Naive thymus-derived CD8-positive, alpha-beta T cell (primary cell): ENCODE measurements at regions not wholly inside any gene's neighbourhood (a gene's known extent, or its start where the extent isn't known, plus 50 kb on each side); places are given as distances from the start of the nearest gene placed in this dataset.

Experiments used
- ATAC-seq, 2 donors: fragments of 150-1000 bp; cut with Tn5 transposase in 1 of 2; sonication (Bioruptor Pico), chemical (Tn5 transposase) in 1 of 2; 1 replicate in 1 of 2; 2 replicates in 1 of 2; pipeline ENCODE4 v1.10.0; 2021; ENCODE audit warnings: mild to moderate bottlenecking in 2 of 2, moderate library complexity in 2 of 2
- POLR2A ChIA-PET: fragments of 350-600 bp; sonication (Branson Sonifier 250); formaldehyde crosslinking; loops from one replicate; lab custom pipeline; 2021; ENCODE audit warnings: antibody characterized with exemption; lab: Charles Lee
- DNase-seq, 10 donors: peaks; one replicate each; pipeline versions ENCODE4 v3.0.0 to v3.0.0-alpha.2; 2020 to 2022
- H3K27ac Mint-ChIP-seq, 10 donors: one replicate each; pipeline ENCODE4 v1.8.0; 2020 to 2022; ENCODE audit warnings: mild to moderate bottlenecking in 10 of 10, mixed read lengths in 10 of 10, moderate library complexity in 4 of 10, inconsistent platforms in 1 of 10
- H3K27me3 Mint-ChIP-seq, 5 donors: one replicate each; pipeline ENCODE4 v1.8.0; 2021 to 2022; ENCODE audit warnings: mixed read lengths in 5 of 5
- H3K36me3 Mint-ChIP-seq, 3 donors: one replicate each; pipeline ENCODE4 v1.8.0; 2020 to 2022; ENCODE audit warnings: mixed read lengths in 3 of 3, mild to moderate bottlenecking in 2 of 3, inconsistent platforms in 1 of 3
- H3K4me1 Mint-ChIP-seq, 4 donors: one replicate each; pipeline ENCODE4 v1.8.0; 2021 to 2022; ENCODE audit warnings: mixed read lengths in 4 of 4
- H3K4me3 Mint-ChIP-seq, 10 donors: one replicate each; pipeline ENCODE4 v1.8.0; 2020 to 2022; ENCODE audit warnings: mild to moderate bottlenecking in 10 of 10, mixed read lengths in 10 of 10, moderate library complexity in 6 of 10, inconsistent platforms in 1 of 10
- H3K9me3 Mint-ChIP-seq, 9 donors: one replicate each; pipeline ENCODE4 v1.8.0; 2020 to 2022; ENCODE audit warnings: mixed read lengths in 9 of 9, mild to moderate bottlenecking in 3 of 9, inconsistent platforms in 1 of 9, moderate library complexity in 1 of 9

DNA sequence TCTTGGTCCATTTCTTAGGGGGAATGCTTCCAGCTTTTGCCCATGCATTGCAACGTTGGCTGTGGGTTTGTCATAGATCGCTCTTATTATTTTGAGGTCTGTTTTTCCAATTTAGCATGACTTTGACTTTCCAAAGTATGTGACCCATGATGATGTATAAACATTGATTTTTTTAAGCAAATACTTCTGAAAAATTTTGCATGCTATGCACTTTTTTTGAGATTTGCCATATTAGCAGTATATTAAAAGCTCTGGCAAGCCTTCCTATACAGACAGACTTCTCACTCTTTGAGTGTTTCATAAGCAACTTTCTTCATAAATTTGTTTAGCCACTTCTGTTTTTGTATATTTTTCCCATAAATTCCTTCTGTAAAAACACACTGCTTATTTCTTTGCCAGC lies 746.4 kb upstream of the LCORL start:
- no peak for DNase-seq
- ATAC-seq, result no peak
- POLR2A ChIA-PET, result no interaction called here
- H3K27ac Mint-ChIP-seq, result no peak overlapping the region
- H3K4me1 Mint-ChIP-seq, result no peaks in the 10 kb centered on the region
- peaks cover 6 to 15% (median 10%) of the 10 kb centered on the region in 9 donors for H3K9me3 Mint-ChIP-seq
- H3K36me3 Mint-ChIP-seq, result no peaks in the 10 kb centered on the region
- H3K27me3 Mint-ChIP-seq, result peaks cover 0 to 4% (median 0%) of the 10 kb centered on the region in 5 donors
- H3K4me3 Mint-ChIP-seq, result no peak overlapping the region

DNA sequence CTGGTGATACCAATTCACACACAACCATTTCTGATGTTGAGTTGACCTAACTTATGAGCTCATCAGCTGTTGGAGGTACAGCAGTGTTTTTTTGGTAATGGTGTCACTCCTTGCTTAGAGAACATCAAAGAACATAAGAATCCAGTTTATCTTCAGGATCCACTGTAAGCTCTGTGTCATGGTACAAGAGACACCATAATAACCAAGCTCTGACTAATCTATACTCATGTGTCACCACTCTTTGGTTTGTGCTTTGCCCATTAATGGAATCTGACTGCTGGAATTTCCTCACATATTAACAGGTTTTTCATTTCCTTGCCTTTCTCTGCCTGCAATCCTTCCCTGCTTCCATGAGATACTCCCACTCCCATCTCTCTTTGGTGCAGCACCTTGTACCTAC lies 735.1 kb upstream of the LCORL start:
- no peaks in the 10 kb centered on the region for H3K27me3 Mint-ChIP-seq
- no peaks in the 10 kb centered on the region for H3K4me1 Mint-ChIP-seq
- POLR2A ChIA-PET, result no interaction called here

DNA sequence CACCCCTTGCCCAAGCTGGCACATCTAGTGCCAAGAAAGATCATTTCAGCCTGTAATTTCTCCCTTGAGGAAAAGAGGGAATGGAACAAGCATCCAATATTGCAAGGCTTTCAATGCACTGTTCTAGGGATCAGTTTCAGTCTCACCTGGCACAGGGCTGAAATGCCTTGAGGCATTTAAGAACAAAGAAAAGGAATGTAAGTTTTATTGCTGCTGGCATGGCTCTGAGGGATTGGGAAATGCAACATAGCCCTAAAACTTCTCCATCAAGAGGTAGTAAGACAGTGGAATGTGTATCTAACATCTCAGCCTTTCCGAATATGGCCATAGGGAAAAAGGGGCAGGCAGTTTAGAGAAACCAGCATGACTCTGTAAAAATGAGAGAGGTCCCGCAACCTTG lies 732.6 kb upstream of the LCORL start:
- Mint-ChIP-seq H3K27ac (no peak overlapping the region), H3K9me3 (peaks cover 0 to 24% (median 4%) of the 10 kb centered on the region in 9 donors), H3K27me3 (no peaks in the 10 kb centered on the region), H3K4me3 (no peak overlapping the region), H3K36me3 (no peaks in the 10 kb centered on the region), H3K4me1 (no peaks in the 10 kb centered on the region)
- DNase-seq, result no peak
- no peak for ATAC-seq
- POLR2A ChIA-PET, result no interaction called here

More for the DNA sequence above, 735.1 kb upstream of the LCORL start:
- H3K9me3 Mint-ChIP-seq, result peaks cover 0 to 23% (median 2%) of the 10 kb centered on the region in 9 donors
- H3K36me3 Mint-ChIP-seq, result no peaks in the 10 kb centered on the region
- no peak overlapping the region for H3K27ac Mint-ChIP-seq
- DNase-seq (no peak), ATAC-seq (no peak)
- H3K4me3 Mint-ChIP-seq, result no peak overlapping the region

DNA sequence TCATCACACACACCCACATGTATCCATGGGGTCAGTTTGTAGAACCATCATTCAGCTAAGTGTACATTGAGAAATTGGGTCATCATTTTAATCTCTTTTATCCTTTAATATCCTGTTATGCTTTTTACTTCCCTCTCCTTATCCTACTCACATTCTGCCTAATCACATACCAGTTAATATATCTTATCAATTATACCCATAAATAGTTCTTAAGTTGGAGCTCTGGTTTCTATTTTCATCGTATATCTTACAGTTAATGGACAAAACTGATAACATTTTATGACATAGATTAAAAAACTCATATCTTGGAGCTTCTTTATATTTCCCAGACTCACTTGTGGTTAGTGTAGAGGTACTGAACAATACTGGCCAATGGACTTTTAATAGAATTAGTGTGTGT lies 729.5 kb upstream of the LCORL start:
- Mint-ChIP-seq H3K4me3 (no peak overlapping the region), H3K4me1 (no peaks in the 10 kb centered on the region), H3K9me3 (peaks cover 2 to 20% (median 4%) of the 10 kb centered on the region in 9 donors), H3K27ac (no peak overlapping the region), H3K36me3 (no peaks in the 10 kb centered on the region), H3K27me3 (no peaks in the 10 kb centered on the region)
- DNase-seq (no peak), ATAC-seq (no peak)
- POLR2A ChIA-PET, result no interaction called here

DNA sequence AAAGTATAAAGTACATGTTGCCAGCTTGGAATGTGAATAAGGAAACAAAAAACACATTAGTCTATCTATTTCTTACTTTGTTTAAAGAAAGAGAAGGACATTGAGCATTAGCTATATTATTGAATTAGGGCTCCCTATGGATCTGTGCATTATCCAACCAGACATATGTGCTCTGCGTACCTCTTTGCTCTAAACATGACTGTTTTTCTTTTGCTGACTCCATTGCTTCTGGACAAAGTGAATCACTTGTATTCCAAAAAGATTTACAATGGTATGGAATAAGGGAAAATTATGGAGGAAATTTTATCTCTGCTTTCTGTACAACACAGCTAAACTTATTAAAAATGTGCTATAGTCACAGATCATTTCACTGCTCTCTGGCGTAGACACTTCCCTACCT lies 727.8 kb upstream of the LCORL start:
- Mint-ChIP-seq H3K27me3 (no peaks in the 10 kb centered on the region), H3K9me3 (peaks cover 2 to 23% (median 4%) of the 10 kb centered on the region in 9 donors)
- no peak for ATAC-seq

DNA sequence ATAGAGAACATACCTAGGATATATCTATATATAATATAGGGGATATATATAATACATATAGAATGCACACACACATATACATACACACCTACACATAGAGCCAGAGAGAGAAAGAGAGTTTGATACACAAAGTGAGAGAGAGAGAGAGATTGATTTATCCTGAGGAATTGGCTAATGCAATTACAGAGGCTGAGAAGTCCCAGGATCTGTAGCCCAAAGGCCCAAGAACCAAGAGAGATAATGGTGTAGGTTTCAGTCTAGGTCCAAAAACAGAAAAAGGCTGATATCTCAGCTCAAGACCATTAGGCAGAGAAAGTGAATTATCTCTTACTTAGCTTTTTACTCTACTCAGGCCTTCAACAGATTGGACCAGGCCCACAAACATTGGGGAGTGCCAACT lies 715.0 kb upstream of the LCORL start:
- no peak for DNase-seq
- Mint-ChIP-seq H3K9me3 (peaks cover 0 to 2% (median 0%) of the 10 kb centered on the region in 9 donors), H3K27me3 (peaks cover 0 to 3% (median 0%) of the 10 kb centered on the region in 5 donors), H3K4me3 (no peak overlapping the region), H3K36me3 (no peaks in the 10 kb centered on the region), H3K27ac (no peak overlapping the region), H3K4me1 (no peaks in the 10 kb centered on the region)
- ATAC-seq, result no peak
- POLR2A ChIA-PET, result no interaction called here

More for the DNA sequence above, 727.8 kb upstream of the LCORL start:
- POLR2A ChIA-PET, result no interaction called here
- no peaks in the 10 kb centered on the region for H3K4me1 Mint-ChIP-seq
- no peak for DNase-seq
- H3K27ac Mint-ChIP-seq, result no peak overlapping the region
- H3K4me3 Mint-ChIP-seq, result no peak overlapping the region
- no peaks in the 10 kb centered on the region for H3K36me3 Mint-ChIP-seq

DNA sequence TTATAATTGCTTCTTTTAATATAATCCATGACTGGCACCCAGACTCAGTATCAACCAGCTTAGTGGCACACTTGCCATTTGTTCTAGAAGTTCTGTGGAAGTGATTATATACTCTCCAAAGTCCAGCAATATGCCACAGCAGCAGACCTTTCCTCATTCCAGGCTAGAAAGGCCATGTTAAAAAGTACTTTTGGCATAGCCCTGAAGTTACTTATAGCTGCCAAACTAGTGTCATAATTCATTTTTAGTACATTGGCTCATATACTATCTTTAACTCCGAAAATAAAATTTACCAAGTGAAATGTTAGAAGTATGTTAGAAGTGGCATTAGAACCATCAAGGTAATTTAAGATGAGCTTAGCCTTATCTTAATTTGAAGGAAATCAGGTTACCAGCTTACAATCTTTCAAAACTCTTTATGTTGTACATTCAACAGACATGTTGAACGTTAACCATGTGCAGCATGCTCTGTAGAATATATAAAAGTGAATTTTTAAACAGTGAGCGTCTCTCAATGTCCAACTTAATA lies 714.2 kb upstream of the LCORL start:
- POLR2A ChIA-PET, result no interaction called here
- no peak overlapping the region for H3K4me3 Mint-ChIP-seq
- H3K27ac Mint-ChIP-seq, result no peak overlapping the region
- H3K4me1 Mint-ChIP-seq, result no peaks in the 10 kb centered on the region
- ATAC-seq, result no peak
- peaks cover 0 to 2% (median 0%) of the 10 kb centered on the region in 9 donors for H3K9me3 Mint-ChIP-seq
- H3K27me3 Mint-ChIP-seq, result peaks cover 0 to 3% (median 0%) of the 10 kb centered on the region in 5 donors
- DNase-seq, result no peak
- H3K36me3 Mint-ChIP-seq, result no peaks in the 10 kb centered on the region

DNA sequence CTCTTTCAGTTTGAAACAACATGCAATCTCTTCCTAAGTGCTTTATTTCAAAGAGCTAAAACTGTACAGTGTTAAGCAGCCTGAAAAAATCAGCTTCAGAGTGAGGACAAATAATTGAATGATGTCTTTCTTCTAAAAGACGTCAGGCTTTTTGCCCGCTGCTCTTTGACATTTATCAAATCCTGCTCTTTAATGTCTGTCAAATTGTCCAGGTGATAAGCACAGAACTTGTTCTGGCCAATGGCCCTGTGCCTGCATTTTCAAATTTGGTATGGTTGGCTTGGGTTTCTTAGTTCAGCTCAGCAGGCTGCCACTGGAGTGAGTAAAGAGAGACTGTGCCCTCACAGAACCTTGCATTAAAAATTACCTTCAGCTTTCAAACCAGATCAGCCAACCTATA lies 712.9 kb upstream of the LCORL start:
- Mint-ChIP-seq H3K27ac (no peak overlapping the region), H3K27me3 (peaks cover 0 to 3% (median 0%) of the 10 kb centered on the region in 5 donors), H3K36me3 (no peaks in the 10 kb centered on the region), H3K4me3 (no peak overlapping the region), H3K4me1 (no peaks in the 10 kb centered on the region), H3K9me3 (peaks cover 0 to 5% (median 0%) of the 10 kb centered on the region in 9 donors)
- ATAC-seq, result no peak
- DNase-seq, result no peak
- POLR2A ChIA-PET, result no interaction called here

DNA sequence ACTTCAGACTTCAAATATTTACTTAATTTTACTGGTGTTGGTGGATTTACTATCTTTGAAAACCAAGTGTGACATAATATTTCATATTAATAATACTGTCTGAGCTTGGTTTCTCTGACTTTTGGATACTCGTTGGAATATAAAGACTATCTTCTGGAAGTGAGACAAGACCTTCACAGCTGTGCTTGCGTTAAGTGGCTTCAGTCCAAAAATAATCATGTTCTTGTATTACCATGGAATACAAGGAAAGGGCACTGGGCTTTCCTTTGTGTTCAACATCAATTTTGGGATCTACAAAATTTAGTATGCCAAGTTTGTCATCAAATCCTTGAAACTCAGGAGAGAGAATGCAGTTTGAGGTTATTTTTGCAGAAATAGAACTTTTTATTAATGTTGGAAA lies 712.4 kb upstream of the LCORL start:
- H3K4me1 Mint-ChIP-seq, result no peaks in the 10 kb centered on the region
- H3K9me3 Mint-ChIP-seq, result peaks cover 0 to 5% (median 0%) of the 10 kb centered on the region in 9 donors
- no peak for ATAC-seq
- no peaks in the 10 kb centered on the region for H3K36me3 Mint-ChIP-seq
- no peak overlapping the region for H3K4me3 Mint-ChIP-seq
- no peak for DNase-seq
- POLR2A ChIA-PET, result no interaction called here
- peaks cover 0 to 3% (median 0%) of the 10 kb centered on the region in 5 donors for H3K27me3 Mint-ChIP-seq
- no peak overlapping the region for H3K27ac Mint-ChIP-seq

DNA sequence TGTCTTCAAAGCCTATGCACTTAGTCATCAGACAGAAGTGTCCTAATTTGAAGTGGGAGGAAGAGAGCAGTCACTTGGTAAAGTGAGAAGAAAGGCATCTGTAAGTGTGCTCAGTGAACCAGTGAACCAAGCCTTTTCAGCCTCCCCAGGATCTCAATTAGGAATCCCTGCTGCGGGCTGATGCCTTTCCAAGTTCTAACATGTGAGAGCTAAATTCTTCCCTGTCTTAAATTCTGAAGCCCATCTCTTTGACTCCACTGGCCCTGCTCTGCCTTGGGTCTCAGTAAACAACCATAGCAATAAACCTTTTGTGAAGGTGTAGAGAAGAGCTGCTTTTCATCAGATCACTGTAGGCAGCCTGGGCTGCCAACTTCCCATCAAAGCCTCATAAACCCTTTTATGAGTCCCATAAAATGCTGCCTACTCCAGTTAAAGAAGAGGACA lies 701.2 kb upstream of the LCORL start:
- peaks cover 0 to 5% (median 0%) of the 10 kb centered on the region in 5 donors for H3K27me3 Mint-ChIP-seq
- no peak overlapping the region for H3K27ac Mint-ChIP-seq
- DNase-seq (no peak), ATAC-seq (no peak)
- POLR2A ChIA-PET, result no interaction called here
- no peaks in the 10 kb centered on the region for H3K36me3 Mint-ChIP-seq
- H3K4me3 Mint-ChIP-seq, result no peak overlapping the region
- peaks cover 0 to 11% (median 0%) of the 10 kb centered on the region in 9 donors for H3K9me3 Mint-ChIP-seq
- no peaks in the 10 kb centered on the region for H3K4me1 Mint-ChIP-seq

DNA sequence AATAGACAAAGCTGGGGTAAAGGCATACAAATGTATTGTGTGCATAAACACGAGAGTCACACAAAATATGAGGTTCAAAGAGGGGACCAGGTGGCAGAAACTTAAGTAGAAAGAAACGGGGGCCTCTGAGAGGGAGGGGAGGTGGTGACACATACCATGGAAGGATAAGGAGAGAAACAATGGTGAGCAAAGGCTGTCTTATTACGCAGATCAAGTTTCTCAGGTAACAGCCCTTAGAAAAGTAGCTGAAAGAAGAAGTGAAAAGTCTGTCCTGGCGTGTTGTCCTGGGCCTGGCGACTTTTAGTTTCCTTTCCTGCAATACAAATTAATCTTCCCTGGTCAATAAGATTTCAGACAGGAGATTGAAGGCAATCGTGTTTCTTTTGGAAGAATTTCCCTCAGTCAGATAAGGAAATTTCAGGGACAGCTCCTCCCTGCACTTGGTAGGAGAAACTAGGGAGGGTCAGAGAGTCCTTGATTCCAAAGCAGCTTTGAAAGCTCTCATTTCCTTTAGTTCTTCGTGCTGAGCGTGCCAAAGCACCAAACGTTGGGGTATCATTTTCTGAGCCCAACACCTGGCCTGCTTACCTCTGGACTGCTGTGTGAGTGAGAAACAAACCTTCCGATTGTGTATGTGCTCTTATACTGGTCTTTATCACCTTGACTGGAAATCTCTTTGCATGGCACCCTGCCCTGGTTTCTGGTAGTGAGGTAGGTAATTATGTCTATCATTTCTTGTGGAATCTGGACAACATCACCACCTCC lies 676.7 kb upstream of the LCORL start:
- ATAC-seq, result no peak
- Mint-ChIP-seq H3K4me3 (no peak overlapping the region), H3K36me3 (no peaks in the 10 kb centered on the region), H3K27me3 (peaks cover 0 to 9% (median 3%) of the 10 kb centered on the region in 5 donors), H3K4me1 (no peaks in the 10 kb centered on the region), H3K9me3 (peaks cover 0 to 7% (median 0%) of the 10 kb centered on the region in 9 donors), H3K27ac (no peak overlapping the region)
- POLR2A ChIA-PET, result no interaction called here
- no peak for DNase-seq

DNA sequence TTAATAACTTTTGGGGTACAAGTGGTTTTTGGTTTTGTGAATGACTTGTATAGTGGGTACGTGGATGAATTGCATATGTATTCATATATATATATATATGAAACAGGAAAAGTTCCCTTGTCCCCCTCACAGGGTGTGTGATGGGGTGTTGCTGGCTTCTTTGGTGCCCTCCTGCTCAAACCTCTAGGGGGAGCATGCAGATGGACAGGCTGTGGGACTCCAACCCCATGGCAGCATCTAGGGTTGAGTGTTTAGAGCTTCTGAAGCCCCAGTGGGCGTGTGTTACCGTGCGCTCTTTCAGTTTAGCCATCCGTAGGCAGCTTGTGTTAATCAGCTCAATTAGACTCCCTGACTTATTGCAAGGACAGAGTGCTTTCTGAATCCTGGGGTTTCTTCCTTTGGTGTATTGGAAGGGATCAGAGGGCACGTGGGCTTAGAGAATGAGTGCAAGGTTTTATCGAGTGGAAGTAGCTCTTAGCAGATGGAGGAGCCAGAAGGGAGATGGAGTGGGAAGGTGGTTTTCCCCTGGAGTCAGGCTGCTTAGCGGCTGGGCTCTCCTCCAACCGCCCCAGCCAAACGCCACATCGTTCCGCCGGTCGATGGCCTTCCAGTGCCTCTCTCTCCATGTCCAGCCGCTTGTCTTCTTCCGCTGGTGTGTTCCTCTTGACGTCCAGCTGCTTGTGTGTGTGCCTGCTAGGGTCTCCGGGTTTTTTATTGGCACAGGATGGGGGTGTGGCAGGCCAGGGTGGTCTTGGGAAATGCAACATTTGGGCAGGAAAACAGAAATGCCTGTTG lies 674.4 kb upstream of the LCORL start:
- no peak overlapping the region for H3K27ac Mint-ChIP-seq
- H3K27me3 Mint-ChIP-seq, result peaks cover 2 to 9% (median 3%) of the 10 kb centered on the region in 5 donors
- H3K4me3 Mint-ChIP-seq, result no peak overlapping the region
- no peak for DNase-seq
- no peaks in the 10 kb centered on the region for H3K36me3 Mint-ChIP-seq
- POLR2A ChIA-PET, result no interaction called here
- H3K4me1 Mint-ChIP-seq, result no peaks in the 10 kb centered on the region
- no peaks in the 10 kb centered on the region for H3K9me3 Mint-ChIP-seq
- no peak for ATAC-seq
